H4 (cell line): ENCODE measurements at regions not wholly inside any gene's neighbourhood (a gene's known extent, or its start where the extent isn't known, plus 50 kb on each side); places are given as distances from the start of the nearest gene placed in this dataset.

Experiments used
- DNase-seq: peaks from one replicate; pipeline ENCODE4 v3.0.0-alpha.2; 2015; ENCODE audit warnings: low spot score

DNA sequence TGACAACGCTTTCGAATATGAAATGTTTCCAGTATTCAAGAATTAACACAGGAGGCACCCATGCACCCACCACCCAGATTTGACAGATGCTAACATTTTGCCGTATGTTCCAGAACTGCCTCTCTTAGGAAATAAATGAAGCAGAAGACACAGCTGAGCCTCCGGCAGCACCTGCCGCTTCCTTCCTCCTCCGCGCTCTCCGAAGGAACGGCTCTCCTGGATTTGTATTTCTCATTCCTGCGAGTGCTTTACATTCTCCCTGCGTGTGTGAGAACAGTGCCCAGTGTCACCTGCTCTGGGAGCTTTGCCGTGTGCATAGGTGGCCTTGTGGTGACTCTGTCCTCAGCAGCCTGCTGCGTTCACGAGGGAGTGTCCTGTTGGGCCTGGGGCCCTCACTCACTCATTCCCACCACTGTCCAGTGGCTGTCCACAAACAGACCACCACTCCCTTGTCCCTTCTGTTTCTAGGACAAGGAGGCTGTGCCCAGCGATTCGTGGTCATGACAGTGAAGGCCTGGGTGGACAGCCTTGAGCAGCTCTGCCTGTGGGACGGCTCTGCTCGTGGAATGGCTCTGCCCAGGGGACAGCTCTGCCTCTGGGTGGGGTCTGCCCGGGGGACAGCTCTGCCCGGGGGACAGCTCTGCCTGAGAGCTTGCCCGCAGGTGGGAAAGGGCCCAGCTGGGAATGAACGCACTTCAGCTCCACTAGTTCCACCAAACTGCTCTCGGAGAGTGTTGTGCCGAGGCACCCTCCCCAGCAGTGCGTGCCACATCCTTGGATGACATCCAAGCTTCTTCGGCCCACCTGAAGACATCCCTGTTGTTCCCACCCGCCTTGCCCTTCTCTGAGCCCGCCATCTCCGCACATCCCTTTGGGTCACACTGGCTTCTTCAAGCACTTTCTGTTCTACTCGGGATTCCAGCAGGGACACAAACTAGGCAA, 170.5 kb upstream of the PPP1R26 start:
- DNase-seq = no peak

DNA sequence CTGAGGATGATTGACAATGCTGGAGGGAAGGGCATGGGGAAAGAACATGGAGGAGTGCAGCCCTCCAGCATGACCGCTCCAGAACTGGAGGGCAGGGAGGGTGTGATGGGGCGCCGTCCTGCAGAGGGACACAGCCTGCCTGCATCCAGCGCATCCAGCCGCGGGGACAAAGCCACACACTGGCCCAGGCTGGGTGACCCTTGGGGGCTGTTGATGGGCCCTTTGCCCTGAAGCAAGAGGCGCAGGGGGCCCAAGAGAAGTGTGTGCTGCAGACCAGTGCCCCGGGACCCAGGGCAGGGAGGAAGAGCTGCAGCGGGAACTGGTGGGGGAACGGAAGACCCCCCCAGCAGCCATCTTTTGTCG, 169.8 kb upstream of the PPP1R26 start:
- DNase-seq = no peak

DNA sequence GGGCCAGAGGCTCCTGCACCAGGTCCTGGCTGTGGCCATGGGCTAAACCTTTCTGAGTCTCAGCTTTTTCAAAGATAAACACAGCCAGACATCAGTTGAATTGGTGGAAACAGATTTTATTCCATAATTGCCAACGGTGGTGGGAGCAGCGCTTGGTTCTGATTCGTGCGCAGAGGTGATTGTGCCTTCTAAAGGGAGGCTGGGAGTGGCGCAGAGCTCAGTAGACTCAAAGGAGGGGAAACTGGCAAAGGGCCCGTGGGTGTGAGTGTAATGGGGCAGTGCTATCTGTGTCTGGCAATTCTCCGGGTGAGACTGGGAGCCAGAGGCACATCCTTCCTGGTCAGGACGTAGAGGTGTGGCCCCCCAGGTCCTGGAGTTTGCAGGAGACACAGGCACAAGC, 169.4 kb upstream of the PPP1R26 start:
- no peak for DNase-seq

GRCh38 chr9:135315572-135315971, 164.0 kb upstream of the PPP1R26 start:
- DNase-seq = no peak

GRCh38 chr9:135320331-135320730, 159.3 kb upstream of the PPP1R26 start:
- no peak for DNase-seq

GRCh38 chr9:135320943-135321342, 158.6 kb upstream of the PPP1R26 start:
- DNase-seq = no peak

DNA sequence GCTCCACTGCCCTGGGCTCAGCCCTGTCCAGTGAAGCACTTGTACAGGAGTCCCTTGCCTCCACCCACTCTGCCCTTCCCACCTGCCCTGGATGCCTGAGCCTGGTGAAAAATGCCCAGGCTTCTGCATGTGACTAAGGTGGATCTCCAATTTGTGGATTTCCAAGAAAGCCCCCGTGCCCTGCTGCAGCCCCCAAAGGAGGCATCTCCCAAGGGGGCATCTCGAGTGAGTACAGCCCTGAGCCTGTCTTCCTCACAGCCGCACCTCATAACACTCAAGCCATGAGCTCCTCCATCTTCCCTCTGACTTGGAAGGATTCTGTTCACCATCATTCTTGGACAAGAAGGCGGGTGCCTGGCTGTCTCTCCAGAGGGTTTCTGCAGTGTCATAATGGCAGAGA, 158.0 kb upstream of the PPP1R26 start:
- DNase-seq = no peak

DNA sequence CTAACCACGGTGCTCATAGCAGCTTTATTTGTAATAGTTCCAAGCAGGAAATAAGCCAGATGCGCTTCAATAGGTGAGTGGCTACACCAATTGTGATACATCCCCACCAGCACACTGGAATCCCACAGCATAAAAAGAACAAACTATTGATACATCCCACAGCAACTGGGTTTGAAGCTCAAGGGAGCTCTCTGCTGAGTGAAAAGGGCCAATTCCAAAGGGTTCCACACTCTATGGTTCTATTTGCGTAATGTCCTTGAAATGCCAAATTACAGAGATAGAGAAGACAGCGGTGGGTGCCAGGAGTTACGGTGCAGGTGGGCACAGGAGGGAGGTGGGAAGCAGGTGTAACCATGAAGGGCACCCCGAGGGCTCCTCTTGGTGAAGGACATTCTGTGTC, 155.3 kb upstream of the PPP1R26 start:
- no peak for DNase-seq

DNA sequence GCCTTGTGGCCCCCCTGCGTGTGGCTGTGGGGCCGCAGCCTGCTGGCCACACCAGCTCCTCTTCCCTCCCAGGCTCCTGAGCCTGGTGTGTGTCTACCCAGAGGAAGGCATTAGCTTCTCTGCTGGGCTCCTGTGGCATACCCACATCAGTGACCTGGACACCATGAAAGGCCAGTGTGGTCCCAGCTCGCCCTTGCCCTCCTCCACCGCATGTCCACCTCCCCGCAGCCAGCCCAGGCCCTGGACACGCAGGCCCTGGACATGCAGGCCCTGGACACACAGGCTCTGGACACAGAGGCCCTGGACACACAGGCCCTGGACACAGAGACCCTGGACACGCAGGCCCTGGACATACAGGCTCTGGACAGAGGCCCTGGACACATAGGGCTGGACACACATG, 153.4 kb upstream of the PPP1R26 start:
- no peak for DNase-seq

- DNase-seq = no peak
Observed at GRCh38 chr9:135326633-135327152, 152.9 kb upstream of the PPP1R26 start.

GRCh38 chr9:135328485-135329417, 150.8 kb upstream of the PPP1R26 start:
- no peak for DNase-seq

GRCh38 chr9:135329571-135330306, 149.8 kb upstream of the PPP1R26 start:
- DNase-seq = no peak

- no peak for DNase-seq
Observed at GRCh38 chr9:135330307-135330631, 149.3 kb upstream of the PPP1R26 start.

DNA sequence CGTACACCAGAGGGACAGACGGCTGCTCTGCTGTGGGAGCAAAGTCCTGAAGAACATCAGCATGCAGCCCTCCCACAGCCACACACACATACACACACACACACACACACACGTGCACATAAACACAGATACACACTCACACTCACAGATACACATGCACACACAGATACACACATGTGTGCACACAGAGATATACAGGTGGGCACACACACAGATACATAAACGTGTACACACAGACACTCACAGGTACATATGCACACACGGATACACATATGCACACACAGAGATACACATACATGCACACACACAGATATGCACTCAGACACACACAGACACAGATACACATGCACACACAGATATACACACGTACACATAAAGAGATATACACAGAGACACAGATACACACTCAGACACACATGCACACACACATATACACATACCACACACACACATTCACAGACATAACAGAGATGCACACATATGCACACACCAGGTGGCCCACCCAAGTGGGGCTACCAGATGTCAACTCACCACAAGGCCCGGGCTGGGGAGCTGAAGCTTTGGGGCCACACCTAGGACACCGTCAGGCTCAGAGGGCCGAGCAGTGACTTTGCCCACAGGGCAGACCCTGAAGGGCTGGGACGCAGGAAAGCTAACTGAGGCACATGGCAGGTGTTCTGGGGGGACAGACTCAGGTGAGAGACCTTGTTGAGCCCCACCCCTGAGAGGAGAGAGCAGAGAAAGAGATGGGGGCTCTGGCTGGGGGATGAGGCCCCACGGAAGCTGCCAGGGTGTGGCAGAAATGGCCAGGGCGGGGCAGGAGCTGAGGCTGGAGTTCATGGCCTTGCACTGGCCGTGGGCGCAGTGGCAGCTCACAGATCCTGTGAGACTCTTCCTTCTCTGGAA, 148.6 kb upstream of the PPP1R26 start:
- DNase-seq = no peak

GRCh38 chr9:135332516-135332915, 147.1 kb upstream of the PPP1R26 start:
- DNase-seq = no peak

DNA sequence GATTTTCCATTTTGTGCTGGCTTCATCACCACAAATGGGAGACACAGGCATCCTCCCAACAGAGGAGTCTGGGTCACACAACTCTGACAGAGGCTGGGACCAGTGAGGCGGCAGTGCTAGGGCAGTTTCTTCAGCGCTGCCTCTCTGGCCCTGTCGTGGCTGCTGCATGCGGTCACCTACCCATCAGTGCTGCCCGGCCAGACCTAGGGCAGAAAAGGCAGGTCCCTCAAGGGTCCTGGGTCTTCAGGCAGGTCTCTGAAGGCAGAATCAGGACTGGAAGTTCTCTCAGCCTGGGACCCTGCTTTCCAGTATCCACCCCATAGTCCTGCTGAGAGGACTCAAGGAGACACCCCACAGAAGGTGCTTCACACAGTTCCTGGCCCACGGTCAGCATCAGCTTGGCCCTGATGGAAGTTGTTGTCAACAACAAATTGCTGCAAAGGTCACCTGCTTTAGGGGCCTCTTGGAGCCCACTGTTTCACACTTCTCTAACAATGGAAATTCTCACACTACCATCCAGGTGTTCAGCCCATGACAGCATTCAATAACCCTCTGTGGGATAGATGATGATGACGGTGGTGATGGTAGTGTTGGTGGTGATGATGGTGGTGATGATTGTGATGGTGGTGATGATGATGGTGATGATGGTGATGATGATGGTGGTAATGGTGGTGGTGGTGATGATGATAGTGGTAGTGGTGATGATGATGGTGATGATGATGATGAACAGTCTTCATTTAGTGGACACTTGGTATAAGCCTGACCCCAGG, 146.4 kb upstream of the PPP1R26 start:
- DNase-seq = no peak

- DNase-seq = no peak
Observed at GRCh38 chr9:135334953-135335460, 144.6 kb upstream of the PPP1R26 start.

DNA sequence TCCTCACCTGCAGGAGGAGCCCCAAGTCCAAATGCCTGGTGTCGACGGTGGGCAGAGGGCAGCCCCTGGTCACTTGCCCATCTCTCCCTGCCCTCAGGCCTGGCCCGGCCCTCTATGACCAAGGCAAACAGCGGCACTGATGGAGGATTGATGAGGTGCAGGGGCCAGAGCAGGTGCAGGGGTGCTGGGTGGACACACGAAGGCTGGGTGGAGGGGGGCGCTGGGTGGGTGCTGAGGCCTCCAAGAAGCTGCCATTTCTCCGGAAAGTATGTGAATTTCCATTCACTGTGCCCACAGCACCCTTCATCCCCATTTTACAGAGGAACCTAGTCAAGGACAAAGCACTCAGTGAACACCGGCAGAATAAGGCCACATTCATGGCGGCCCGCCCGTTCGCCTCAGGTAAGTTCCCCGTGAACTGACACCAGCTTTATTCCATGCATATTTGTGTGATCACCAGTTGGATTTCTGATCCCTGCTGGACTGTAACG, 143.8 kb upstream of the PPP1R26 start:
- no peak for DNase-seq

GRCh38 chr9:135336722-135337527, 142.7 kb upstream of the PPP1R26 start:
- no peak for DNase-seq
